GM12878 (cell line): ENCODE measurements at regions not wholly inside any gene's neighbourhood (a gene's known extent, or its start where the extent isn't known, plus 50 kb on each side); places are given as distances from the start of the nearest gene placed in this dataset.

ENCODE experiments used
- ATAC-seq: fragments of 200-7000 bp; cut with Tn5 transposase; 3 replicates; pipeline ENCODE4 v1.9.1; 2020; ENCODE audit warnings: mild to moderate bottlenecking, moderate library complexity
- BruUV-seq: library from RNA; stranded (reverse); fragments of 400-500 nt; replicated peaks from 2 replicates; lab custom pipeline; 2021; lab: Mats Ljungman, UMichigan
- CTCF ChIA-PET: fragments of 300-600 bp; sonication (Branson Sonifier 250); formaldehyde crosslinking; extraction: SDS; loops from one replicate; lab custom pipeline; 2021; ENCODE audit warnings: inconsistent platforms; lab: Yijun Ruan, JAX
- POLR2A ChIA-PET: fragments of 350-600 bp; formaldehyde crosslinking; extraction: SDS; loops from one replicate; lab custom pipeline; 2021; ENCODE audit warnings: inconsistent platforms; lab: Charles Lee
- RAD21 ChIA-PET: fragments of 300-600 bp; sonication (Branson Sonifier 250); formaldehyde crosslinking; loops from one replicate; lab custom pipeline; 2023; ENCODE audit warnings: antibody characterized with exemption; ENCODE audit not compliant: unreplicated experiment; lab: Charles Lee
- SMC1A ChIA-PET: fragments of 300-600 bp; sonication (Branson Sonifier 250); formaldehyde crosslinking; loops from one replicate; lab custom pipeline; 2023; ENCODE audit not compliant: unreplicated experiment, uncharacterized antibody; lab: Charles Lee
- DNase-seq: peaks from one replicate; pipeline ENCODE4 v3.0.0-alpha.2; 2011; ENCODE audit warnings: low read depth, low spot score
- FAIRE-seq: peaks from 3 replicates; lab custom pipeline; 2011; peaks lifted over from hg19 to GRCh38; lab: Jason Lieb, UNC
- H2AFZ ChIP-seq: 2 replicates; pipeline ENCODE4 v1.6.0; 2011; ENCODE audit warnings: low read depth, low read length, control low read depth; ENCODE audit not compliant: control insufficient read depth
- H3K27ac ChIP-seq: 2 replicates; pipeline ENCODE4 v1.5.1; 2011; ENCODE audit warnings: control low read depth; ENCODE audit not compliant: control insufficient read depth, insufficient read depth
- H3K27me3 ChIP-seq, 2 experiments: replicated peaks in 1 of 2; 2 replicates each; pipeline versions ENCODE4 v1.6.0 to v1.6.1; 2011; ENCODE audit warnings: low read length in 1 of 2; ENCODE audit not compliant: control insufficient read depth in 2 of 2, insufficient read depth in 2 of 2
- H3K36me3 ChIP-seq, 2 experiments: 2 replicates each; pipeline ENCODE4 v1.5.1; 2011; ENCODE audit warnings: low read length in 1 of 2; ENCODE audit not compliant: control insufficient read depth in 2 of 2, insufficient read depth in 2 of 2
- H3K4me1 ChIP-seq: 2 replicates; pipeline ENCODE4 v1.6.1; 2011; ENCODE audit warnings: mild to moderate bottlenecking, low read length, moderate library complexity, mixed read lengths; ENCODE audit not compliant: control insufficient read depth, insufficient read depth
- H3K4me2 ChIP-seq: 2 replicates; pipeline ENCODE4 v1.6.0; 2011; ENCODE audit warnings: control low read depth; ENCODE audit not compliant: control insufficient read depth, insufficient read depth
- H3K4me3 ChIP-seq: fragments of 200-600 bp; sonication (generic); 2 replicates; pipeline ENCODE4 v1.5.1; 2016
- H3K79me2 ChIP-seq: 2 replicates; pipeline ENCODE4 v1.6.0; 2011; ENCODE audit warnings: low read length; ENCODE audit not compliant: control insufficient read depth, insufficient read depth
- H3K9ac ChIP-seq: 2 replicates; pipeline ENCODE4 v1.8.0; 2011; ENCODE audit warnings: low read length, control low read depth, mixed read lengths; ENCODE audit not compliant: control insufficient read depth, insufficient read depth
- H3K9me3 ChIP-seq: replicated peaks from 3 replicates; pipeline ENCODE4 v1.5.1; 2011; ENCODE audit warnings: mild to moderate bottlenecking, low read length; ENCODE audit not compliant: control insufficient read depth, insufficient read depth
- H4K20me1 ChIP-seq: 2 replicates; pipeline ENCODE4 v1.6.0; 2011; ENCODE audit not compliant: control insufficient read depth, insufficient read depth
- BCLAF1 ChIP-seq: fragments of 450-650 bp; IDR thresholded peaks from 2 replicates; pipeline ENCODE4 v1.6.1; 2017; ENCODE audit warnings: antibody characterized with exemption, mild to moderate bottlenecking, moderate library complexity
- CBX3 ChIP-seq: fragments of 200-600 bp; sonication (generic); IDR thresholded peaks from 2 replicates; pipeline ENCODE4 v1.6.1; 2016; ENCODE audit warnings: low read depth, borderline replicate concordance
- CEBPB ChIP-seq, 2 experiments: fragments of 150-350 bp in 1 of 2; IDR thresholded peaks; 2 replicates each; pipeline ENCODE4 v1.6.1; 2012 to 2014; ENCODE audit warnings: low read depth in 2 of 2, low read length in 2 of 2, borderline replicate concordance in 1 of 2, inconsistent platforms in 1 of 2
- EGR1 ChIP-seq, 2 experiments: IDR thresholded peaks; 1 replicate in 1 of 2; 2 replicates in 1 of 2; pipeline ENCODE4 v1.6.1; 2011 to 2012; ENCODE audit warnings: low read depth in 2 of 2, low read length in 2 of 2, borderline replicate concordance in 1 of 2, mild to moderate bottlenecking in 1 of 2, moderate library complexity in 1 of 2
- IKZF1 ChIP-seq: fragments of 450-650 bp; conservative IDR thresholded peaks from 2 replicates; pipeline ENCODE4 v1.6.1; 2017; ENCODE audit warnings: antibody characterized with exemption, mild to moderate bottlenecking
- MTA3 ChIP-seq: IDR thresholded peaks from 2 replicates; pipeline ENCODE4 v1.6.1; 2012; ENCODE audit warnings: low read length, inconsistent platforms, borderline replicate concordance
- NR2C2 ChIP-seq: IDR thresholded peaks from 2 replicates; pipeline ENCODE4 v1.6.1; 2011; ENCODE audit warnings: borderline replicate concordance, low read depth; ENCODE audit not compliant: control insufficient read depth, insufficient read length
- PML ChIP-seq: IDR thresholded peaks from 2 replicates; pipeline ENCODE4 v1.6.1; 2012; ENCODE audit warnings: low read length, inconsistent platforms
- SMAD1 ChIP-seq: fragments of 450-650 bp; IDR thresholded peaks from 2 replicates; pipeline ENCODE4 v1.6.1; 2018; ENCODE audit warnings: mild to moderate bottlenecking, low read depth; ENCODE audit not compliant: partially characterized antibody
- WRNIP1 ChIP-seq: IDR thresholded peaks from 2 replicates; pipeline ENCODE4 v1.6.1; 2011; ENCODE audit warnings: low read depth, low read length, improper control_type of control experiment, borderline replicate concordance
- ZSCAN29 ChIP-seq: fragments of 450-650 bp; IDR thresholded peaks from 2 replicates; pipeline ENCODE4 v1.6.1; 2017; ENCODE audit warnings: mild to moderate bottlenecking, moderate library complexity
- WGBS: methylation state at CpG from one replicate; pipeline ENCODE4 v1.1.6; 2016; ENCODE audit warnings: low lambda C conversion rate; ENCODE audit not compliant: insufficient replicate concordance, insufficient coverage; ENCODE audit errors: missing lambda C conversion rate; 5-methylcytosine and 5-hydroxymethylcytosine counted together
- in situ Hi-C: fragments of 300-500 bp; cut with MboI; formaldehyde crosslinking; loops from 9 replicates; pipeline ENCODE4 v1.14.3; 2018; ENCODE audit warnings: mixed read lengths
- intact Hi-C: fragments of 100-400 bp; cut with micrococcal nuclease; formaldehyde crosslinking; loops from one replicate; pipeline ENCODE4 v1.14.2; 2022; ENCODE audit not compliant: unreplicated experiment
- TF ChIP-seq, protein P1 (sequence below): fragments of 450-650 bp; IDR thresholded peaks from 2 replicates; pipeline ENCODE4 v1.6.1; 2016; ENCODE audit warnings: mild to moderate bottlenecking
- TF ChIP-seq, protein P2 (sequence below): fragments of 450-650 bp; IDR thresholded peaks from 2 replicates; pipeline ENCODE4 v1.6.1; 2016; ENCODE audit warnings: mild to moderate bottlenecking

- ChIA-PET CTCF (no interaction called here), RAD21 (no interaction called here), POLR2A (no interaction called here), SMC1A (no interaction called here)
- 0% methylated on average over 2 of the region's 2 CpGs for WGBS
- no peak for DNase-seq
- FAIRE-seq: no peak
- H3K4me2 ChIP-seq: no peak overlapping the region
- intact Hi-C loops (no loop called here), in situ Hi-C loops (no loop called here)
- H3K36me3 ChIP-seq: no peaks in the 10 kb centered on the region
- H3K4me1 ChIP-seq: no peaks in the 10 kb centered on the region
- H3K27me3 ChIP-seq: no peaks in the 10 kb centered on the region
- no peak overlapping the region for H3K9ac ChIP-seq
- BruUV-seq: no TSS peak
- 0 out of 3 replicates have a peak, but pooled peaks have one; percentile 28 for ATAC-seq
- H3K79me2 ChIP-seq: no peaks in the 10 kb centered on the region
- H3K27ac ChIP-seq: no peak overlapping the region
- H2AFZ ChIP-seq: no peak overlapping the region
- no peaks in the 10 kb centered on the region for H3K9me3 ChIP-seq
- no peak for TF ChIP-seq CEBPB (IDR thresholded peaks at IDR 0.05; ENCODE audit: borderline replicate concordance in 1 of 2, low read depth in 2 of 2, low read length in 2 of 2)
- TF ChIP-seq, protein P1, sequence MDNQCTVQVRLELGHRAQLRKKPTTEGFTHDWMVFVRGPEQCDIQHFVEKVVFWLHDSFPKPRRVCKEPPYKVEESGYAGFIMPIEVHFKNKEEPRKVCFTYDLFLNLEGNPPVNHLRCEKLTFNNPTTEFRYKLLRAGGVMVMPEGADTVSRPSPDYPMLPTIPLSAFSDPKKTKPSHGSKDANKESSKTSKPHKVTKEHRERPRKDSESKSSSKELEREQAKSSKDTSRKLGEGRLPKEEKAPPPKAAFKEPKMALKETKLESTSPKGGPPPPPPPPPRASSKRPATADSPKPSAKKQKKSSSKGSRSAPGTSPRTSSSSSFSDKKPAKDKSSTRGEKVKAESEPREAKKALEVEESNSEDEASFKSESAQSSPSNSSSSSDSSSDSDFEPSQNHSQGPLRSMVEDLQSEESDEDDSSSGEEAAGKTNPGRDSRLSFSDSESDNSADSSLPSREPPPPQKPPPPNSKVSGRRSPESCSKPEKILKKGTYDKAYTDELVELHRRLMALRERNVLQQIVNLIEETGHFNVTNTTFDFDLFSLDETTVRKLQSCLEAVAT: no peak
- TF ChIP-seq CBX3: no peak
- no peak for TF ChIP-seq WRNIP1
- H3K4me3 ChIP-seq: no peak overlapping the region
- H4K20me1 ChIP-seq: no peaks in the 10 kb centered on the region
Measured at GRCh38 chr1:213641312-213641711, 346.5 kb upstream of the PROX1 start.

DNA sequence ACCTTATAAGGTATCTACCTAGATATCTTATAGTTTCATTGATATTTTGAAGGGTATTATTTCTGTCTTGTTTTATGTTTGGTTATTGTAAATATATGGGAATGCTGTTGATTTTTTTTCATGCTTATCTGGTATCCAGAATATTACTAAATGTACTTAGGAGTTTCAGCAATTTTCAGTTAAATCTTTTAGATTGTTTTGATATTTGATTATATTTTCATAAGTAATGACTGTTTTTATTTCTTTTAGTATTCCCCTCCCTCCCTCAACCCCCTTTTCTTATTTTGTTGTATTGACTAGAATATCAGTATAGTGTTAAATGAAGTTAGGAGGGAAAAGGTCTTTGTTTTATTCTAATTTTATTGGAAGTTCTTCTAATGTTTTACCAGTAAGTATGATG is 344.4 kb upstream of the PROX1 start:
- Histone ChIP-seq H4K20me1 (no peaks in the 10 kb centered on the region), H3K4me1 (no peaks in the 10 kb centered on the region), H3K79me2 (no peaks in the 10 kb centered on the region), H3K36me3 (no peaks in the 10 kb centered on the region), H3K4me3 (no peak overlapping the region), H3K9me3 (no peaks in the 10 kb centered on the region), H2AFZ (no peak overlapping the region), H3K4me2 (no peak overlapping the region), H3K27ac (no peak overlapping the region), H3K9ac (no peak overlapping the region), H3K27me3 (no peaks in the 10 kb centered on the region; a peak in 1 of 4 replicates)
- TF ChIP-seq MTA3 (no peak), SMAD1 (no peak), NR2C2 (no peak), IKZF1 (no peak), PML (no peak), BCLAF1 (no peak), EGR1 (IDR thresholded peaks at IDR 0.05; ENCODE audit: borderline replicate concordance in 1 of 2, low read depth in 2 of 2, low read length in 2 of 2) (no peak), ZSCAN29 (no peak)
- TF ChIP-seq, protein P2, sequence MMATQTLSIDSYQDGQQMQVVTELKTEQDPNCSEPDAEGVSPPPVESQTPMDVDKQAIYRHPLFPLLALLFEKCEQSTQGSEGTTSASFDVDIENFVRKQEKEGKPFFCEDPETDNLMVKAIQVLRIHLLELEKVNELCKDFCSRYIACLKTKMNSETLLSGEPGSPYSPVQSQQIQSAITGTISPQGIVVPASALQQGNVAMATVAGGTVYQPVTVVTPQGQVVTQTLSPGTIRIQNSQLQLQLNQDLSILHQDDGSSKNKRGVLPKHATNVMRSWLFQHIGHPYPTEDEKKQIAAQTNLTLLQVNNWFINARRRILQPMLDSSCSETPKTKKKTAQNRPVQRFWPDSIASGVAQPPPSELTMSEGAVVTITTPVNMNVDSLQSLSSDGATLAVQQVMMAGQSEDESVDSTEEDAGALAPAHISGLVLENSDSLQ: no peak
- no peak for ATAC-seq
- ChIA-PET SMC1A (no interaction called here), POLR2A (no interaction called here), RAD21 (no interaction called here), CTCF (no interaction called here)
- no peak for FAIRE-seq
- BruUV-seq: no TSS peak
- no peak for DNase-seq
- in situ Hi-C loops (no loop called here), intact Hi-C loops (no loop called here)
